ENCODE measurements at regions not wholly inside any gene's neighbourhood (a gene's known extent, or its start where the extent isn't known, plus 50 kb on each side); places are given as distances from the start of the nearest gene placed in this dataset.
"Not testable (repeated sequence)": the region's sequence is repeated elsewhere in the genome, so short reads cannot be mapped to it uniquely, and the experiment has no call there.

- TF ChIP-seq, protein P1, sequence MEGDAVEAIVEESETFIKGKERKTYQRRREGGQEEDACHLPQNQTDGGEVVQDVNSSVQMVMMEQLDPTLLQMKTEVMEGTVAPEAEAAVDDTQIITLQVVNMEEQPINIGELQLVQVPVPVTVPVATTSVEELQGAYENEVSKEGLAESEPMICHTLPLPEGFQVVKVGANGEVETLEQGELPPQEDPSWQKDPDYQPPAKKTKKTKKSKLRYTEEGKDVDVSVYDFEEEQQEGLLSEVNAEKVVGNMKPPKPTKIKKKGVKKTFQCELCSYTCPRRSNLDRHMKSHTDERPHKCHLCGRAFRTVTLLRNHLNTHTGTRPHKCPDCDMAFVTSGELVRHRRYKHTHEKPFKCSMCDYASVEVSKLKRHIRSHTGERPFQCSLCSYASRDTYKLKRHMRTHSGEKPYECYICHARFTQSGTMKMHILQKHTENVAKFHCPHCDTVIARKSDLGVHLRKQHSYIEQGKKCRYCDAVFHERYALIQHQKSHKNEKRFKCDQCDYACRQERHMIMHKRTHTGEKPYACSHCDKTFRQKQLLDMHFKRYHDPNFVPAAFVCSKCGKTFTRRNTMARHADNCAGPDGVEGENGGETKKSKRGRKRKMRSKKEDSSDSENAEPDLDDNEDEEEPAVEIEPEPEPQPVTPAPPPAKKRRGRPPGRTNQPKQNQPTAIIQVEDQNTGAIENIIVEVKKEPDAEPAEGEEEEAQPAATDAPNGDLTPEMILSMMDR (conservative IDR thresholded peaks at IDR 0.05), result not testable (repeated sequence)
- TF ChIP-seq ZFX (IDR thresholded peaks at IDR 0.05), result not testable (repeated sequence)
Measured at GRCh38 chr1:223913715-223914114, 68.0 kb upstream of the TP53BP2 start.

Data from C4-2B (cell line).